HepG2 (cell line): ENCODE measurements at regions not wholly inside any gene's neighbourhood (a gene's known extent, or its start where the extent isn't known, plus 50 kb on each side); places are given as distances from the start of the nearest gene placed in this dataset.

Experiments
- ARID2 ChIP-seq: sonication (generic); formaldehyde crosslinking; IDR thresholded peaks from 2 replicates; pipeline ENCODE4 v1.8.1; 2022; ENCODE audit warnings: mild to moderate bottlenecking, missing genetic modification reagents, borderline replicate concordance
- BRCA1 ChIP-seq: sonication (generic); formaldehyde crosslinking; IDR thresholded peaks from 2 replicates; pipeline ENCODE4 v1.4.0; 2020; ENCODE audit warnings: missing genetic modification reagents
- CBX5 ChIP-seq: sonication (generic); formaldehyde crosslinking; IDR thresholded peaks from 2 replicates; pipeline ENCODE4 v1.4.0; 2020; ENCODE audit warnings: missing genetic modification reagents, borderline replicate concordance
- FOXP1 ChIP-seq, 2 experiments: fragments of 450-650 bp in 1 of 2; IDR thresholded peaks; 2 replicates each; pipeline ENCODE4 v1.6.1; 2017 to 2018; ENCODE audit warnings: antibody characterized with exemption in 1 of 2
- GABPA ChIP-seq, 2 experiments: IDR thresholded peaks; 2 replicates each; pipeline ENCODE4 v1.6.1; 2011 to 2016; ENCODE audit warnings: low read depth in 2 of 2, low read length in 1 of 2, missing biosample characterization in 1 of 2, missing genetic modification characterization in 1 of 2
- IRF1 ChIP-seq: sonication (generic); formaldehyde crosslinking; IDR thresholded peaks from 2 replicates; pipeline ENCODE4 v1.4.0; 2020; ENCODE audit warnings: low read depth, mild to moderate bottlenecking, missing genetic modification reagents
- LRRFIP1 ChIP-seq: sonication (generic); formaldehyde crosslinking; conservative IDR thresholded peaks from 2 replicates; pipeline ENCODE4 v1.4.0; 2020; ENCODE audit warnings: missing genetic modification reagents
- NBN ChIP-seq: fragments of 450-650 bp; conservative IDR thresholded peaks from 2 replicates; pipeline ENCODE4 v1.6.1; 2017
- PHB2 ChIP-seq: fragments of 450-650 bp; IDR thresholded peaks from 2 replicates; pipeline ENCODE4 v1.6.1; 2018; ENCODE audit not compliant: partially characterized antibody
- SETDB1 ChIP-seq: sonication (generic); formaldehyde crosslinking; IDR thresholded peaks from 2 replicates; pipeline ENCODE4 v1.5.1; 2020; ENCODE audit warnings: missing genetic modification reagents, mild to moderate bottlenecking, borderline replicate concordance
- SRF ChIP-seq: IDR thresholded peaks from 2 replicates; pipeline ENCODE4 v1.6.1; 2011; ENCODE audit warnings: mild to moderate bottlenecking, low read depth, low read length, moderate library complexity
- TCF7 ChIP-seq: sonication (generic); IDR thresholded peaks from 2 replicates; pipeline ENCODE4 v1.6.1; 2016; ENCODE audit warnings: antibody characterized with exemption, low read depth
- ZNF12 ChIP-seq: sonication (generic); formaldehyde crosslinking; IDR thresholded peaks from 2 replicates; pipeline ENCODE4 v1.5.0; 2020; ENCODE audit warnings: missing genetic modification reagents

- TF ChIP-seq NBN (no peak), SETDB1 (CRISPR knock-in tag) (no peak), CBX5 (CRISPR knock-in tag) (no peak), BRCA1 (no peak), GABPA (IDR thresholded peaks at IDR 0.05; ENCODE audit: low read depth, low read length) (no peak), GABPA (CRISPR knock-in tag; IDR thresholded peaks at IDR 0.05; ENCODE audit: low read depth) (no peak), ZNF12 (CRISPR knock-in tag) (no peak), SRF (no peak), TCF7 (no peak), LRRFIP1 (CRISPR knock-in tag) (no peak), PHB2 (no peak), FOXP1 (IDR thresholded peaks at IDR 0.05) (no peak), FOXP1 (CRISPR knock-in tag; IDR thresholded peaks at IDR 0.05) (no peak), IRF1 (CRISPR knock-in tag) (no peak), ARID2 (no peak)
These were observed 63.5 kb downstream of the UCHL1 start for GRCh38 chr4:41320278-41320677.
